Osteocyte (in vitro differentiated cells): ENCODE measurements at regions not wholly inside any gene's neighbourhood (a gene's known extent, or its start where the extent isn't known, plus 50 kb on each side); places are given as distances from the start of the nearest gene placed in this dataset.

ENCODE experiments used
- DNase-seq: peaks from one replicate; pipeline ENCODE4 v3.0.0; 2021; ENCODE audit warnings: mixed read lengths; ENCODE audit not compliant: unreplicated experiment; ENCODE audit errors: extremely low spot score
- H3K27ac Mint-ChIP-seq: one replicate; pipeline ENCODE4 v1.8.0; 2021; ENCODE audit warnings: mild to moderate bottlenecking, mixed read lengths; ENCODE audit not compliant: unreplicated experiment
- H3K27me3 Mint-ChIP-seq: one replicate; pipeline ENCODE4 v1.8.0; 2021; ENCODE audit warnings: mixed read lengths; ENCODE audit not compliant: unreplicated experiment
- H3K36me3 Mint-ChIP-seq: one replicate; pipeline ENCODE4 v1.8.0; 2021; ENCODE audit warnings: mixed read lengths; ENCODE audit not compliant: unreplicated experiment
- H3K4me1 Mint-ChIP-seq: one replicate; pipeline ENCODE4 v1.8.0; 2021; ENCODE audit warnings: mixed read lengths; ENCODE audit not compliant: unreplicated experiment
- H3K4me3 Mint-ChIP-seq: one replicate; pipeline ENCODE4 v1.8.0; 2021; ENCODE audit warnings: mild to moderate bottlenecking, moderate library complexity, mixed read lengths; ENCODE audit not compliant: unreplicated experiment
- H3K9me3 Mint-ChIP-seq: one replicate; pipeline ENCODE4 v1.8.0; 2021; ENCODE audit warnings: mixed read lengths; ENCODE audit not compliant: unreplicated experiment
- TF ChIP-seq, protein P1 (sequence below): fragments of 200-600 bp; sonication (generic); IDR thresholded peaks from 2 replicates; pipeline ENCODE4 v1.5.0; 2021; ENCODE audit warnings: antibody characterized with exemption, mild to moderate bottlenecking, moderate library complexity

DNA sequence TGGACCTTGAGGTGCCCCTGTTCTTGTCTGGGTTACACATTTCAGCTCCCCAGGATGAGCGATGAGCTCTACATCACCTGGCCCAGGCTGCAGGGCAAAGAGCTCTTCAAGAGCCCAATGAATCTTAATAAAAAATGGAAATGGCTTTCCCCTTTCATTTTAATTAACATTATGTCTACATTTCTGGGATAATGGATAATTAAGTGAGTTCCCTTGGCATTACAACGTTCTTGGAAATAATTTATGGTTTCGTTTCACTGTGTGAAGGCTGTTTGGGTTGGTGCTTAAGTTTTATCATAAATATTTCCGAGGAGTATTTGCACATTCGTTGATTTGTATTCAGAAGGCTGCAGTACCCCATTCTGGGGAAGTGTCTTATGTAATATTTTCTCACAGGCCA lies 678.3 kb upstream of the EEF2KMT start:
- H3K36me3 Mint-ChIP-seq: no peaks in the 10 kb centered on the region
- TF ChIP-seq, protein P1, sequence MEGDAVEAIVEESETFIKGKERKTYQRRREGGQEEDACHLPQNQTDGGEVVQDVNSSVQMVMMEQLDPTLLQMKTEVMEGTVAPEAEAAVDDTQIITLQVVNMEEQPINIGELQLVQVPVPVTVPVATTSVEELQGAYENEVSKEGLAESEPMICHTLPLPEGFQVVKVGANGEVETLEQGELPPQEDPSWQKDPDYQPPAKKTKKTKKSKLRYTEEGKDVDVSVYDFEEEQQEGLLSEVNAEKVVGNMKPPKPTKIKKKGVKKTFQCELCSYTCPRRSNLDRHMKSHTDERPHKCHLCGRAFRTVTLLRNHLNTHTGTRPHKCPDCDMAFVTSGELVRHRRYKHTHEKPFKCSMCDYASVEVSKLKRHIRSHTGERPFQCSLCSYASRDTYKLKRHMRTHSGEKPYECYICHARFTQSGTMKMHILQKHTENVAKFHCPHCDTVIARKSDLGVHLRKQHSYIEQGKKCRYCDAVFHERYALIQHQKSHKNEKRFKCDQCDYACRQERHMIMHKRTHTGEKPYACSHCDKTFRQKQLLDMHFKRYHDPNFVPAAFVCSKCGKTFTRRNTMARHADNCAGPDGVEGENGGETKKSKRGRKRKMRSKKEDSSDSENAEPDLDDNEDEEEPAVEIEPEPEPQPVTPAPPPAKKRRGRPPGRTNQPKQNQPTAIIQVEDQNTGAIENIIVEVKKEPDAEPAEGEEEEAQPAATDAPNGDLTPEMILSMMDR: no peak
- no peak overlapping the region for H3K27ac Mint-ChIP-seq
- no peak overlapping the region for H3K4me3 Mint-ChIP-seq
- H3K27me3 Mint-ChIP-seq: no peaks in the 10 kb centered on the region
- no peaks in the 10 kb centered on the region for H3K4me1 Mint-ChIP-seq
- H3K9me3 Mint-ChIP-seq: peaks cover 50% of the 10 kb centered on the region
- DNase-seq: no peak

GRCh38 chr16:5770118-5770517 lies 672.5 kb upstream of the EEF2KMT start:
- TF ChIP-seq, protein P1: no peak
- Mint-ChIP-seq H3K9me3 (peaks cover 51% of the 10 kb centered on the region), H3K27ac (no peak overlapping the region)

GRCh38 chr16:5769513-5769912 lies 671.9 kb upstream of the EEF2KMT start:
- H3K27ac Mint-ChIP-seq: no peak overlapping the region
- no peaks in the 10 kb centered on the region for H3K4me1 Mint-ChIP-seq
- peaks cover 57% of the 10 kb centered on the region for H3K9me3 Mint-ChIP-seq
- no peak for DNase-seq
- no peak overlapping the region for H3K4me3 Mint-ChIP-seq
- TF ChIP-seq, protein P1: no peak
- H3K27me3 Mint-ChIP-seq: no peaks in the 10 kb centered on the region
- H3K36me3 Mint-ChIP-seq: no peaks in the 10 kb centered on the region

More at GRCh38 chr16:5770118-5770517, 672.5 kb upstream of the EEF2KMT start:
- no peaks in the 10 kb centered on the region for H3K27me3 Mint-ChIP-seq
- DNase-seq: no peak
- H3K4me3 Mint-ChIP-seq: no peak overlapping the region
- no peaks in the 10 kb centered on the region for H3K4me1 Mint-ChIP-seq
- H3K36me3 Mint-ChIP-seq: no peaks in the 10 kb centered on the region

- TF ChIP-seq, protein P1: no peak
- DNase-seq: no peak
- Mint-ChIP-seq H3K4me1 (no peaks in the 10 kb centered on the region), H3K36me3 (no peaks in the 10 kb centered on the region), H3K4me3 (no peak overlapping the region), H3K9me3 (peaks cover 56% of the 10 kb centered on the region), H3K27ac (no peak overlapping the region), H3K27me3 (no peaks in the 10 kb centered on the region)
These were observed 670.9 kb upstream of the EEF2KMT start for GRCh38 chr16:5768445-5768844.

- Mint-ChIP-seq H3K9me3 (peaks cover 50% of the 10 kb centered on the region), H3K27ac (no peak overlapping the region), H3K36me3 (no peaks in the 10 kb centered on the region), H3K4me3 (no peak overlapping the region), H3K27me3 (no peaks in the 10 kb centered on the region), H3K4me1 (no peaks in the 10 kb centered on the region)
- DNase-seq: no peak
- TF ChIP-seq, protein P1: no peak
These were observed 665.6 kb upstream of the EEF2KMT start for GRCh38 chr16:5763176-5763575.
